GM21529 (cell line): ENCODE measurements at regions not wholly inside any gene's neighbourhood (a gene's known extent, or its start where the extent isn't known, plus 50 kb on each side); places are given as distances from the start of the nearest gene placed in this dataset.

Experiments used
- ATAC-seq: cut with Tn5 transposase; IDR thresholded peaks from one replicate; pipeline ENCODE4 v1.9.1; 2021; ENCODE audit not compliant: unreplicated experiment

DNA sequence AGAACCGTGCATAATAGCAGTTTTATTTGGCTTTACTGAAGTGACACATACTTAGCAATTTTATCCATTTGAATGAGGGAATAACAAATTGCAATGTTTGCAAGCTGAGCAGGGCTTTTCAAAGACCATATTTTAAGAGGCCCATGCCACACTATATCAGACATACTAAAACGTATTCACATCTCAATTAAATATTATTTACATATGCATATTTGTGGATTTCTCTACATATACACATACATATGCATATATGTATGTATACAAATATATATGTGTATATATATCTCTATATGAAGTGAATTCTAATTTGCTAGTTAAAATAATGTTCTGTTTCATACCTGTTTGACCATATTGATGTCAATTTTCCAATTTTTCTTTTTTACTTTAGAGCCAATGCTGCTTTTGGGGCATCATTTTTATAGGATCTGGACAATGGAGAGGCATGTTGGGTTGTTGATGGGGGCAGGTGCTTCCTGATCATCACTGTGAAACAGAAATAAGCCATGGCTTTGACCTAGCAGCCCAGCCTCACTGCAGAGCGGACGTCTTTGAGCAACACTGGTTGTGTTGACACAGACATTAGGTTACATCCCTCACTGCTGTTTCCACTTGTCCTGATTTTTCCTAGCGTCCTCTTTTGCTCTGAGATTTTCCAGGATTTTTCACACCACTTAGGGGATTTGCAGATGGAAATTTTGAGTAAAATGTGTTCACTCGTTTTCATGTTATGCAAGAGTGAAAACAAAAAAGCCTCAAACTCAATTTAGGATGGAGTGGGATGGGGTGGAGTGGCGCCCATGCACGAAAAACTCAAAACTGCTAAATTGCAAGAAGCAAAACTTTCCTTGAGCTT lies 56.9 kb downstream of the RDH14 start:
- no peak for ATAC-seq

DNA sequence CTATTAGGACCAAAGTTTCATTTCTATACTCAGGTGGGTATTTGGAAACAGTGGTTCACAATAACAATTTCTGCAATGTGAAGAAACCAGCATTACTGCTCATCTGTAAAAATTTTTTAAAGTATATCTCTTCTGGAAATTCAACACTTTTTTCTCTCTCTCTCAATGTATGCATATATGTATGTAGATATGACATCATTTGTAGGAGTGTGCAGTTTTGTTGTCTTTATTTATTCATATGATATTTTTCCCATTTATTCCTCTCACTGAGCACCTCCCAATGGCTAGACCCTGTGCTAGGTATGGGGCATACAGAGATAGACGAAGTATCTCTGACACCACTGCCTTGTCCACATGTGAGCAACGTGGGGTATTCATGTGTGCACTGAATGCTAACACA lies 58.3 kb downstream of the RDH14 start:
- ATAC-seq = no peak

DNA sequence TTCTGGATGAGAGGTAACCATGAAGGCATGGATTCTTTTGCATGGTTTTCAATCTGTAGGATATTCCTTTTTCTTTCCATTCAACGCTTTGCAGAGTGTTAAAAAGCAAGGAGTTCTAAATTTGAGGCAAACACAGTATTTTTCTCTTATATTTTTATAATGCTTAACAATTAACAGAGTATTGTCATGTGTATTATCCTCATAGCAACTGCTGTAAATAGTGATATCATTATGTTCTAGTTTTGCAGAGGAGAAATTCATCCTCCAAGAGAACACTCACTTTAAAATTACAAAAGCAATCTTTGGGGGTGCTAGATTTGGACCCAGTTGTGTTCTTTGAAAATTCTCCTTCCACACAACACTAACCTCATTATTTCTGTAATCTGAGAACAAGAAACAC lies 58.7 kb downstream of the RDH14 start:
- ATAC-seq = no peak

DNA sequence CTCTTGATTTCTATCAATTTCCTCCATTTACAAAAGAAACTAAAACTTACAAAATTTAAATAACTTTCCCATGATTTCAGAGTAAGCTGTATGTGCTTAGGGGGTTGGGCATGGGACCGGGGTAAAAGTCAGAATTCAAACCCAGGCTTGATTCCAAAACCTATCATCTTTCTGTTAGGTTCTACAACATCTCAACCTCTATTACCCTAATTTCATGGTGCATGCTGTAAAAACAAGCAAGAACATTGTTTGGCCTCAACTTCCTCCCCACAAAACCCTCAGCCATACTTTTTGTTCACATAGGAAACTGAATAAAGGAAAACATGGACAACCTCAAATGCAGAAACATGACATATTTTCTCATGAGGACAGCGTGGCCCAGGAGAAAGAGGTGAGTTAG lies 59.3 kb downstream of the RDH14 start:
- no peak for ATAC-seq

DNA sequence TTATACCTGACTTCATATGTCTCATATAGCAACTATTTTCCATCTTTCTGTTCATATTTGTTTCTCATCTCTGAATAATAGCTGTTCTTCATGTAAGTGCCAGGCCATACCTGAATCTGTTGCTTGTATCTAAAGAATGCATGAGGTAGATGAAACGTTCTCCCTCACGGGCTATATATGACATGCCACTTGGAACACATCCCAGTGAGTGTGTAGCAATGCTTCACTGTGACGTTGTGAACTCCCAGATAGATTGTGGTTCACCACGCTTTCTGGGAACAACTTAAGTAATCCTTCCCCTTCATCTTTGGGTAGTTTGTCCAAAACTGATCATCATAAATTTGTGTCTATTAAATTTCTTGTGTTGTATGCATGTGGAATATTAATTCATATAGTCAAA lies 60.1 kb downstream of the RDH14 start:
- ATAC-seq = no peak

DNA sequence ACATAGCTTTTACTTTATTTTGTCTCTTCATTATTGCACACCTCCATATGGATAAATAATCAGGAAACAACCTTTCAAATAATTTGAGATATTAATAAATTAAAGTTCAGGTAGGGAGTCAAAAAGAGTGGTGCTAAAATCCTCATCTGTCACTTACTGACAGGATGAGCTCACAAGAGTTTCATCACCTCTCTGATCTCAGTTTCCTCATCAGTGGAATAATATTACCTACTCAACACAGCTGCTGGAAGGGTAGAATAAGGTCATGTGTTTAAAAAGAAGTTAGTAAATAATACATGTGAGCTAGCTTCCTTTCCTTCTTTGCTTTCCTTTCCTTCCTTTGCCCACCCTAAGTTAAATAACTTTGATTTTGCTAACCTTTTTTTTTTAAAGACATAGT lies 61.9 kb downstream of the RDH14 start:
- no peak for ATAC-seq

DNA sequence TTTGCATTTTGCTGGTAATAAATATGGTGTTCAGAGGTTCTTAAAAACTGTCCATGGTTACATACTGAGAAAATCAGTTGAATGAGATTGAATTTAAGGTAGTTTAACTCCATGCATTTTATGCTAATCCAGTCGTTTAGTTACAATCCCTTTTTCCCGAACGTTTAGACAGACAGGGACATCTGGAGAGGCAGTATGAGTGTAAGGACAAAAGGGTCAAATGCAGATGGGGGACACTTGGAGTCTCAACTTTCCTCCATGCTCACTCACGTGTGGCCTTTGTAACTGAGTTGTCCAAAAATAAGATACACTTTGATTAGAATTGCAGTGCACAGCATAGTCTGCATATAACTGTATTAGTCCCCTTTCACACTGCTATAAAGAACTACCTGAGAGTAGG lies 63.9 kb downstream of the RDH14 start:
- ATAC-seq = no peak

DNA sequence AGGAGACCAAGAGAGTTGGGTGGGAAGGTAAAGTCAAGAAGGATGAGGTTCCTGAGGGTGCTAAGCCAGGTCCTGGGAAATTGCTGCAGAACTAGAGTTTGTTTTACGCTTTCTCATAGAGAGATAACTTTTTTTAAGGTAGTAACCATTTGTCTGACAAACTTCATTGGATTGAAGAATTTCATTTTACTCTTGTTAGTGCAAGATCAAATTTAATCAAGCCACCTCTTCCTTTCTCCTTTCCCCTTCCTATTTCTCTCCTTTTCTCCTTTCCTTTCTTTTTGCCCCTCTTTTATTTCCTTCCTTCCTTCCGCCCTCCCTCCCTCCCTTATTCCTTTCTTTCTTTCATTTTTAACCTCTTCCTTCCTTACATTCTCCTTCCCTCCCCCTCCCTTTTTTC lies 65.4 kb downstream of the RDH14 start:
- no peak for ATAC-seq

DNA sequence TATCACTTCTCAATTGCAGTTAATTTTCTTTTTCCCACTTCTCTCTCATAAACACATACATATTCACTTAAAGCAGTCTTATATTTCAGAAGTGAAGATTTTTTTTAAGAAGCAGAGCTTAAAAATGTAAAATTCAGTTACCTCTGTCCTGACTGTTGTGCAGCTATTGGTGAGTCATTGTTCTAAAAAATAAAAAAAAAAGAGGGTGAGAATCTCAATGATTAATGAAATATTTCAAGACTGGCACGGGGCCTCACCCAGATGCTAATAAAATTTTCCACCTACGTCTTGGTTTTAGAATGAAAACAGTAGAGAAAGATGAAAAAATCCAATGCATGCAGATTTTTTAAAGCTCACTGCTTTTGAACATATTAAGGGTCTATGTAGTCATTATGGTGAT lies 67.7 kb downstream of the RDH14 start:
- no peak for ATAC-seq

DNA sequence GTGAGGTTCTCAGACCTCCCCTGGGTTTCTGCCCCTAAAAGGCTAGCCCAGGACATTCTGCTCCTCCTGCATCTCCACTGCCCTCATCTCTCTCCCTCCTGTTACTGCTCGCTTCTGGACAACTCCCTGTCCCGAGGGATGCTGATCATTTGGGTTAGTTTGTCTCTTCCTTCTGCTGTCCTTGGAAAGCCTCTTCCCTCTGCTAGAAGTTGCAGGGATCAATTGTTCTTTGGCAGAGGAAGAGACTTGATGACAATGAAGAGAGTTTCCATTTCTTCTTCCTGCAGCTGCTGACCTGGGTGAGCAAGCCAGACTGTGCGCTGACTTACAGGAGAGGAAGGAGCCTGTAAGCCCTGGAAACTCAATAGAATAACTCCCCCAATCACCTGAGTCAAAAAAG lies 68.9 kb downstream of the RDH14 start:
- no peak for ATAC-seq

DNA sequence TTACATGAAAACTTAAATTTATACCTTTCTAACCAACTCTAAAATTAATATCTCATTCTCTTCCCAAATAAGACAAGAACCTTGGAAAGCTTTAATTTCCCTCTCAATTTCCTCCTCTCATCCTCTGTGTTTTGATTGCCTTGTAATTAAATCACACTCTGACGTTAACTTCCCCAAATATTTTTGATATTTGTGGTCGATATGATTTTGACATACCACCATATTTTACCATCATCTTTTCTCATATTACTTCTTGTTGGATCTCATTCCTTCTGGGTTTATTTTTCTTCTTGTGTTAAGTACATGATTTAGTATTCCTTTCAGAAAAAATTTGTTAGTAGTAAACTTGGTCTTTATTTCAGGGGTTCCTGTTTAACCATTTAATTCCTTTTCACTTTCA lies 69.6 kb downstream of the RDH14 start:
- ATAC-seq = no peak

DNA sequence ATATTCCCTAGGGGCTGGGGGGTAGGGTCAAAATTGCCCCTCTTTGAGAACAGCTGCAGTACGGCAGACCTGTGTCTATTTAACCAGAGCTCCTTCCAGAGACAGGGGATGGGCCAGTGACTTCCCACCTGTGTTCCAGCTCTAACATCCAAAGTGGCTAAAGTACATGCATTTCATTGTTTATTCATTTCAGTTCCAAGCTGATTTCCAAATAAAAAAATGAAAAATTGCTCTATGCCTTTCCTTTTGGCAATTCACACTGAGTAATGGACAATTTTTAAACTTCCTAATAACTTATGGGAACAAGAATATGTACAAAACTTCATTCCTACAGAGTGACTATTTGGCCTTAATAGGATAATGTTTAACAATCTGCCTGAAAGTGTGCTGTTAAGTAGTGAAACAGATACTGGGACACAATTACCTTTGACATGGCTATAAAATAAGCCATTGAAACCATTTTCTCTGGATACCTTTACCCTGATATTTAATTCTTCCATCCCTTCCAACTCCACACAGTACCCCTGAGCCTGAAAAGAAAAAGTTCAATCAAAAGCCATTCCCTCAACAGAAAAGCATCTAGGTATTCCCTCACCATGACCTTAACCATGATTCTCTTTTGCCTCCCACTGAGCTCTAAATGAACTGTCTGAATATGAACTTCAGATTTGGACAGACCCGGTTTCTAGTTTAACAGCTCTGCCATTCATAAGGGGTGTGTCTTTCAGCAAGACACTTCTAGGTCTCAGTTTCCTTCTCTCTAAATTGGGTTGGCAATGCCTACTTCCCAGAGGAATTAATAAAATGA lies 73.1 kb downstream of the RDH14 start:
- ATAC-seq = no peak

DNA sequence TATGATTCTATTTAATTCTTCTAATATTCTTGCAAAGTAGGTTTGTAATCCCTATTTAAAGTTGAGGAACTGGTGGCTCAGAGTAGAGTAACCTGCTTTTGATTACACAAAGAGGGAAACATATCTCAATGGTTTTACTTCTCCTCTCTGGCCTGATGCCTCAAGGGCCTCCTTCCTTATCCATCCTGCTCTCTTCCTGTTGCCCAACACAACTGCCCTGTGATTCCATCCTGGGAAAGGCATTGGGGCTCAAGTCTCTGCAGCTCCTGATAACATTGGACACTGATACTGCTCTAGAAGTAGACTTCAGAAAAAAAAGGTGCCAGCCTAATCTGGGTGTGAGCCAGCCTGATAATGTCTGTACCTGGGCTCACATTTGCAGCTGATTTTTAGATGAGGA lies 75.8 kb downstream of the RDH14 start:
- ATAC-seq = no peak

DNA sequence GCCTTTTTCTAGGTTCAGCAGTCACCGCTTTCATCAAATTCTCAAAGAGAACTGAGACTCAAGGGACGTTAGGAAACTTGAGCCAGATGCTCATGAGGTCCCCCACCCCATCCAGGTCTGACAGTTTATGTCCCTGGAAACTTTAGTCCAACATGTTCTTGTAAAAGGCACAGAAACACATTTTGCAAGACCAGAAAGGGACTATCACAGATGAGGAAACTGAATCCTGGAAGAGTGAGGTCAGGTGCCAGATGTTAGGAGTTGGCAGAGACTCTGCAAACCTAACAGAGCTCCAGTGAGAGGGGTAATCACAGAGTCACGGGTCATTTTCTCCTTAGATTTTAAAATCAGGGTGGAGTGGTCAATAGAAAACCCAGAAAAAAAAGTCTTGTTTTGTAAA lies 76.6 kb downstream of the RDH14 start:
- no peak for ATAC-seq

DNA sequence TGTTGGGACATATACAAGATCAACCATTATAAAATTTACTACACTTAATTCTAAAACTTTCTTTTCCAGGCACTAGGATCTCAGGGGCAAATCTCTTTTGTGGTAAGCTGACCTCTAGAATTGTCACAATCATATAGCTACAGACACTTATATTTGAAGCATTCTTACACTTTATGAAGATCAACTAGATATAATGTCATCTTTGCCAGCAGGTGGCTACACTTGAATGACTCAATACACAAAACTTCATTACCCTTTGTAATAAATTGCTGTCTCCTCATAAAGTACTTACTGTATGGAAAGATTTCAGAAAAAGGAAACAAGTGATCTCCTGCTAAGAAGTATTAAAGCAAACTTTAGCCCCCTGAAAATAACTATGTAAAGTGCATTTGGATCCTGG lies 77.8 kb downstream of the RDH14 start:
- no peak for ATAC-seq

DNA sequence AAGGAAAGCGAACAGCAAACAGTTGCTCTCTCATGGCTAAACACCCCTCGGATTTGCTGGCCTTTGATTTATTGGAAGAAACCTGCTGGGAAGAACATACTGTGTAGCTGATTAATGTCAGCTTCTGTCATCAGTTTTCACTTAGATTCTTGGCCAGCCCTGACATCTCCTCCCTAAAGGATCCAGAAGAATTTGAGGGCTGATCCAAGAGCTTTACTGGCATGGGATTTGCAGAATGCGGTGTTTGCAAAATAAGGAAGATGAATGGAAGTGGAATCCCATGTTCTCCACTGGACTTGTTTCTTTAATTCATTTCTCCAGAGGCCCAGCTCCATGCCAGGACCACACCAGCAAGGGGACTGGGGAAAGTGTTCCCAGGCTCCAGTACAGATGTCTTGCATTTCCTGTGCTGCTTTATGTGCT lies 80.5 kb downstream of the RDH14 start:
- no peak for ATAC-seq

DNA sequence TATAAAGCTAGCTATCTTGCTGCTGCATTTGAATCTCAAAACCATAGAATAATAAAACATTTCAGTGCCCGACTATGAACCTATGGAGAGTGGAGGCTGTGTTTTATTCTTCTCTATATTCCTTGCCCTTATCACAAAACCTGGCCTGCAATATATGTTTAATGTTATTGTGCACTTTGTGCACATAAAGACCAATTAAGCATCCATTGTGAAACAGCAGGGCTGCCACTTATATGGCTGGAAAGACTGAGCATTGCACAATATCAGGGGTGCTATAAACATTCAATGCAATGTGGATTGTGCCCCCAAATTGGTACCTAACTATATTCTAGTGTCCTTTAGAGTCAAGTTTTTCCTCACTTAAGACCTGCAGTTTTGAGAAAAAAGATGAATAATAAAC lies 83.2 kb downstream of the RDH14 start:
- no peak for ATAC-seq

DNA sequence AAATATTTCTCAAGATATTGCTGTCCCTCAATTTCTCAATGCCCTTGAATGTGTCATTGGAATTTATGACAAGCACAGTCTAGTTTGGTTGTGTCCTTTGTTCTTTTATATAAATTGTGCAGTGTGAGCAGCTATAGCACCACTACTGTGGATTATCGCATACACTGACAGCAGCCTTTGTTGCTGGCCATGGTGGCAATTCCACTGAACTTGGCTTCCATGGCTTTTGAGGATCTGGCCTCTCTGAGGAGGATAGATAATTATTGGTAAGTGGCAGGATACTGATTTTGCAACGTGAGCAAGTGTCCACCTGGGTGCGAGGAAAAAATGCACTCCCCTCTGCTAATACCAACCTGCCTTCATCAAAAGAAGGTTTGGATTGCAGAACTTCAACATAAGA lies 84.0 kb downstream of the RDH14 start:
- ATAC-seq = no peak

DNA sequence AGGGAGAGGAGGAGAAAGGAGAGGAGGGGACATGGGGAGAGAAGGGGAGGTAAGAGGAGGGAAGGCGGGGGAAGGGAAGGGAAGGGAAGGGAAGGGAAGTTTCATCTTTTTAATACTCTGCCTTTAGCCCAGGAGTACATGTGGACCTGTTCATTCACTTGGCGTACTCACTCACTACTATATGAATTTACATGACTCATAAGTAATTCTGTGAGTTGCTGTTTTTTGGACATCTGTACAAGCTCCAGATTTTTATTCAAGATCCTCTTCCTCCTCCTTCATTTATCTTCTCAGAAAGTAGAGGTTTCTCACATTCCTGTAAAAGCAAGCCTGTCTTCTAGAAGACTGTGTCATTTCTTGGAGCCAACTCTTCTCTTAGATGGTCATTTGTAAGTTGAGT lies 84.6 kb downstream of the RDH14 start:
- no peak for ATAC-seq

DNA sequence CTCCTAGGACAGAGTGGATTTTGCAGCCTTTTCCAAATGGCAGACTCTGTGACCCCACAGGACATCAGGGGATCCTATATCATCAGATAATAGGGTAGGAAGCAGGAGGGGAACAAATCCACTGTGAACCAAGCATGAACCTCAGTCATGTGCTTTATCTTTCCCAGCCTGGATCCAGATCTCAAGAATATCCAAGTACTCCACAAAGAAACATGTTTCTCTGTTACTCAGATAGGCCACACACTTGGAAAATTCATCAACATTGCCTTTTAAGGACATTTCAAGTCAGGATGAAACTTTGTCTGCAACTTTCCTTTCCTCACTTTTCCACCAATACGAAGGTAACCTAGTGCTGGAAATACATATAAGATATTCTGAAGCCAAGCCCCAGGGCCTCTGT lies 85.8 kb downstream of the RDH14 start:
- no peak for ATAC-seq

DNA sequence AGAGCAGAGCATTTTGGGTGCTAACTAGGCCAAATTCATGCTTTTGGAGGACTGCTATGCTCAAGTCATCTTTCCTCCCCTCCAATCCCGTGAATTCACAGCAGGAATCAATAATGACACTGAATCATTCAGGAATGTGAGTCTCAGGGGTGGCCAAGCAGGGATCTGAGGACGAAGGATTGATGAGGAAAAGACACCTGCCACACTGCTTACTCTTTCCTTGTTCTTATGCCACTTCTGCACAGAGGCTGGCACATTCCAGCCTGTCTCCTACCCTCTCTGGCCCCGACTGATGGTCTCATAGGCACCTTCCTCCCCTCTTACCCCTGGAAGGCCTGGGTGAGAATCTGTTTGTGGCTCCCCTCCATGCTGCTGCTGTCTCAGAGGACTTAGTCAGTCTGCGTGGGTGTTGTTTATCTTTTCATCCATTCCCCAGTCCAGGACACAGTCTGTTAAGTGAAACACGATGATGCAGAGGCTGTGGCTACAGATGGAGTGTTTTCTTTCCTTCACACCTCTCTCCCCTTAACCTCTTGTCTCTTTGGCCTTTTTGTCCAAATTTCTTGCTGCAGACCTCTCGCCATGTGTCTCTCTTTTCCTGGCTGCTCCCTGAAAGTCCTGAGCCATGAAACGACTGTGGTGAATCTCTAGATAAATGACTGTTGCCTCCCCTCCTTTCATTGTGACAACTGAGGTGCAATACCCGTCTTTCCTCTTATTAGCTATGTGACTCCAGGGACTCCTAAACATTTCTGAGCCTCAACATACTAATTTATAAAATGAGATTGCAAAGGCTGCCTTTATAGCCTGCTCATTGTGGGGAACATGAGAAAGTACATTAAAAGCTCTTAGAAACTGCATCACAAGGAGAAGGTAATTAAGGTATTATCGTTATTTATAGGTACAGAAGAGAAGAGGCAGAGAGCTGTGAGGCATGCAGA lies 86.9 kb downstream of the RDH14 start:
- no peak for ATAC-seq
